Immature natural killer cell (primary cell): ENCODE measurements at regions not wholly inside any gene's neighbourhood (a gene's known extent, or its start where the extent isn't known, plus 50 kb on each side); places are given as distances from the start of the nearest gene placed in this dataset.

Experiments
- DNase-seq, 3 donors: peaks; one replicate each; pipeline ENCODE4 v3.0.0; 2022; ENCODE audit warnings: mixed read lengths in 1 of 3
- H3K27ac Mint-ChIP-seq, 6 donors: one replicate each; pipeline ENCODE4 v1.8.0; 2020; ENCODE audit warnings: mixed read lengths in 6 of 6, mild to moderate bottlenecking in 5 of 6, inconsistent platforms in 4 of 6, moderate library complexity in 3 of 6
- H3K27me3 Mint-ChIP-seq, 3 donors: one replicate each; pipeline ENCODE4 v1.8.0; 2020 to 2021; ENCODE audit warnings: low read depth in 3 of 3, mild to moderate bottlenecking in 3 of 3, mixed read lengths in 3 of 3, moderate library complexity in 3 of 3, inconsistent platforms in 1 of 3
- H3K36me3 Mint-ChIP-seq, 3 donors: one replicate each; pipeline ENCODE4 v1.8.0; 2020; ENCODE audit warnings: mixed read lengths in 3 of 3, inconsistent platforms in 2 of 3, mild to moderate bottlenecking in 2 of 3
- H3K4me1 Mint-ChIP-seq, 2 donors: one replicate each; pipeline ENCODE4 v1.8.0; 2020; ENCODE audit warnings: inconsistent platforms in 2 of 2, mild to moderate bottlenecking in 2 of 2, mixed read lengths in 2 of 2, moderate library complexity in 1 of 2
- H3K4me3 Mint-ChIP-seq, 5 donors: one replicate each; pipeline ENCODE4 v1.8.0; 2020; ENCODE audit warnings: mild to moderate bottlenecking in 5 of 5, mixed read lengths in 5 of 5, inconsistent platforms in 3 of 5, moderate library complexity in 3 of 5
- H3K9me3 Mint-ChIP-seq, 6 donors: one replicate each; pipeline ENCODE4 v1.8.0; 2020; ENCODE audit warnings: mild to moderate bottlenecking in 6 of 6, mixed read lengths in 6 of 6, inconsistent platforms in 4 of 6, moderate library complexity in 3 of 6

DNA sequence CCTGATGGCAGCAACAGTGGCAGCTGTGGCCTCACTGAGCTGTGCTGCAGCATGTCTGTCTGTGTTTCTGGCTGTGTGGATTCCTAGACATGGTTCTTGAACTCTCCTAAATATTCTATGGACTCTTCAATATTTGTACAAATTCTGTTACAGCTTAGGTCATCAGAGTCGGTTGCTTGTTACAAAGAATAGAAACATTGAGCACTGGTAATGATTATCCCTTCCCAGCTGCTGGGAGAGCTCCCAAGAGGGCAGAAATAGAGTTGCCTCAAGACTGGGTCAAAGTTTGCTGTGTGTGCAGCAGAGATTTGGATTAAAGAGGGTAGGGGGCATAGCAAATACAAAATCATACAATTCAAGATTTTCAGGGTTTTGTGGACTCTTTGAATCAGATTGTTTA, 337.1 kb upstream of the AKR1E2 start:
- no peak for DNase-seq
- H3K27me3 Mint-ChIP-seq = peaks cover 0 to 12% (median 0%) of the 10 kb centered on the region in 3 donors
- H3K4me3 Mint-ChIP-seq = no peak overlapping the region
- H3K27ac Mint-ChIP-seq = no peak overlapping the region
- H3K9me3 Mint-ChIP-seq = no peaks in the 10 kb centered on the region
- H3K36me3 Mint-ChIP-seq = no peaks in the 10 kb centered on the region
- no peaks in the 10 kb centered on the region for H3K4me1 Mint-ChIP-seq

GRCh38 chr10:4485636-4486035, 340.4 kb upstream of the AKR1E2 start:
- Mint-ChIP-seq H3K4me3 (no peak overlapping the region), H3K36me3 (peaks cover 0 to 3% (median 0%) of the 10 kb centered on the region in 3 donors), H3K27ac (no peak overlapping the region), H3K4me1 (no peaks in the 10 kb centered on the region), H3K9me3 (no peaks in the 10 kb centered on the region), H3K27me3 (peaks cover 0 to 8% (median 0%) of the 10 kb centered on the region in 3 donors)
- no peak for DNase-seq

- Mint-ChIP-seq H3K27ac (no peak overlapping the region), H3K9me3 (no peaks in the 10 kb centered on the region), H3K4me3 (no peak overlapping the region), H3K36me3 (peaks cover 0 to 3% (median 0%) of the 10 kb centered on the region in 3 donors), H3K4me1 (no peaks in the 10 kb centered on the region), H3K27me3 (peaks cover 0 to 9% (median 0%) of the 10 kb centered on the region in 3 donors)
- DNase-seq = no peak
Measured at GRCh38 chr10:4483811-4484210, 342.2 kb upstream of the AKR1E2 start.

DNA sequence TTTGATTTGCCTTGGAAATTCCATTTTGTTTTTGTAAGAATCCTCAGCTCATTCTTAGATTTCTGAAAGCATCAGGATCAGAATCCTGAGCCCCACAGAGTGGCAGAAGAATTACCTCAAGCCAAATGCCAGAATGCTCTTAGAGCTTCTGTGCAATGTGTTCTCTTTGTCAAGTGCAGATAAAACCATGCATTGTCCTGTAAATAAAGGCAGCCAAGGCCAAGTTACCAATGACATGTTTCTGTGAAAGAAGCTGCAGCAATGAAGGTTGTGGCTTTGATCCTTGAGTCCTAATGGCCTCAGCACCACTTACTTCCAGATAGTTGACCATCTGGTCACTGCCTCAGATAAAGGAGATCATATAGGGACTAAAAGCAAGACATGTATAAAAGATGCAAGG, 343.3 kb upstream of the AKR1E2 start:
- DNase-seq = no peak
- H3K4me3 Mint-ChIP-seq = no peak overlapping the region
- H3K27me3 Mint-ChIP-seq = peaks cover 0 to 9% (median 0%) of the 10 kb centered on the region in 3 donors
- H3K9me3 Mint-ChIP-seq = no peaks in the 10 kb centered on the region
- peaks cover 0 to 3% (median 0%) of the 10 kb centered on the region in 3 donors for H3K36me3 Mint-ChIP-seq
- no peak overlapping the region for H3K27ac Mint-ChIP-seq
- peaks cover 0 to 3% of the 10 kb centered on the region in 2 donors for H3K4me1 Mint-ChIP-seq

- Mint-ChIP-seq H3K36me3 (peaks cover 0 to 3% (median 0%) of the 10 kb centered on the region in 3 donors), H3K27me3 (peaks cover 0 to 9% (median 2%) of the 10 kb centered on the region in 3 donors), H3K27ac (no peak overlapping the region), H3K9me3 (no peaks in the 10 kb centered on the region), H3K4me3 (no peak overlapping the region), H3K4me1 (peaks cover 0 to 4% of the 10 kb centered on the region in 2 donors)
- DNase-seq = no peak
Measured at GRCh38 chr10:4481192-4481591, 344.8 kb upstream of the AKR1E2 start.

DNA sequence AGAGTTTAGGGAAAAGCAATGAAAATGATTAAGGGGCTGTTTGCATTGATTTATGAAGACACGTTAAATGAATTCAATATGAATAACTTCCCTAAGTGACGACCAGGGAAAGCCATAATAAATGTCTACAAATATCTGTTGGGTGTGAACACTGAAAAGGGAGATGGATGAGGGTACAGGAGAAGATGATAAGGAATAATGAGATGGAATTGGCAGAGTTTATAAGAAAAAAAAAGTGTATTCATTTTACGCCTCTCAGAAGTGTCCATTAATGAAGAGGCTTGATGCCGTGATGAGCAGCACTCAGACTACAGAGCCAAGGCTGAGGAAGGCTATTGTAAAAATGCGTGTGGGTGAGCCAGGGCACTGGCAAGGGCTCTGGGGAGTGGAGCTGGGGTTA, 346.7 kb upstream of the AKR1E2 start:
- Mint-ChIP-seq H3K27me3 (peaks cover 0 to 10% (median 2%) of the 10 kb centered on the region in 3 donors), H3K27ac (no peak overlapping the region), H3K4me3 (no peak overlapping the region), H3K36me3 (peaks cover 0 to 3% (median 0%) of the 10 kb centered on the region in 3 donors), H3K4me1 (peaks cover 0 to 4% of the 10 kb centered on the region in 2 donors), H3K9me3 (no peaks in the 10 kb centered on the region)
- no peak for DNase-seq

DNA sequence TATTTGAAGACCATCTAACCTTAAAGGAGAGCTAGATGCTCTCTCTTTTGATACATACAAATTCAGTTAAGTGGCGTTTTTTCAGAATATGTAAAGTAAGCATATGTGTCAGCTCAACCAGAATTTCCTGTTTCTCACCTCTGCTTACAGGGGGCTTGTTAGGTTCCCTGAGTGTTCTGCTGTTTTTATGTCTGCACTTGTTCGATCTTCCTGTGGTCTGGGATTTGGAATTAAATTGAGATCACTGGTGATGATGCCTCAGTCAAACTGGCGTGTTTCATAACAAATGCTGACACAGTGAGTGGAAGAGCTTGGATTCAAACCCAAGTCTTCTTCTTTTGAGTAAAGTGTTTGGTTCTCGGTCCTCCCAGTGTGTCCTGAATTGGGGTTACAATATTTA, 348.3 kb upstream of the AKR1E2 start:
- H3K27ac Mint-ChIP-seq = no peak overlapping the region
- peaks cover 0 to 18% (median 3%) of the 10 kb centered on the region in 3 donors for H3K27me3 Mint-ChIP-seq
- no peak overlapping the region for H3K4me3 Mint-ChIP-seq
- peaks cover 0 to 4% of the 10 kb centered on the region in 2 donors for H3K4me1 Mint-ChIP-seq
- DNase-seq = no peak
- no peaks in the 10 kb centered on the region for H3K9me3 Mint-ChIP-seq
- H3K36me3 Mint-ChIP-seq = no peaks in the 10 kb centered on the region

- Mint-ChIP-seq H3K4me3 (no peak overlapping the region), H3K27ac (no peak overlapping the region), H3K9me3 (no peaks in the 10 kb centered on the region), H3K36me3 (no peaks in the 10 kb centered on the region), H3K27me3 (peaks cover 0 to 21% (median 5%) of the 10 kb centered on the region in 3 donors), H3K4me1 (peaks cover 0 to 4% of the 10 kb centered on the region in 2 donors)
- DNase-seq = no peak
Measured at GRCh38 chr10:4475827-4476490, 350.0 kb upstream of the AKR1E2 start.

- no peak overlapping the region for H3K27ac Mint-ChIP-seq
- peaks cover 0 to 4% of the 10 kb centered on the region in 2 donors for H3K4me1 Mint-ChIP-seq
- peaks cover 2 to 20% (median 8%) of the 10 kb centered on the region in 3 donors for H3K27me3 Mint-ChIP-seq
- H3K9me3 Mint-ChIP-seq = no peaks in the 10 kb centered on the region
- H3K36me3 Mint-ChIP-seq = no peaks in the 10 kb centered on the region
- DNase-seq = no peak
- H3K4me3 Mint-ChIP-seq = no peak overlapping the region
Measured at GRCh38 chr10:4474829-4475228, 351.2 kb upstream of the AKR1E2 start.

GRCh38 chr10:4473977-4474376, 352.0 kb upstream of the AKR1E2 start:
- no peaks in the 10 kb centered on the region for H3K9me3 Mint-ChIP-seq
- peaks cover 2 to 18% (median 8%) of the 10 kb centered on the region in 3 donors for H3K27me3 Mint-ChIP-seq
- H3K4me3 Mint-ChIP-seq = no peak overlapping the region
- no peaks in the 10 kb centered on the region for H3K36me3 Mint-ChIP-seq
- no peak for DNase-seq
- H3K27ac Mint-ChIP-seq = no peak overlapping the region
- peaks cover 0 to 4% of the 10 kb centered on the region in 2 donors for H3K4me1 Mint-ChIP-seq

GRCh38 chr10:4472190-4472904, 353.7 kb upstream of the AKR1E2 start:
- H3K4me1 Mint-ChIP-seq = no peaks in the 10 kb centered on the region
- H3K27ac Mint-ChIP-seq = no peak overlapping the region
- H3K36me3 Mint-ChIP-seq = no peaks in the 10 kb centered on the region
- no peak overlapping the region for H3K4me3 Mint-ChIP-seq
- DNase-seq = no peak
- H3K27me3 Mint-ChIP-seq = peaks cover 3 to 24% (median 10%) of the 10 kb centered on the region in 3 donors
- H3K9me3 Mint-ChIP-seq = peaks cover 0 to 2% (median 0%) of the 10 kb centered on the region in 6 donors

- Mint-ChIP-seq H3K36me3 (no peaks in the 10 kb centered on the region), H3K27me3 (peaks cover 4 to 22% (median 17%) of the 10 kb centered on the region in 3 donors), H3K4me3 (no peak overlapping the region), H3K4me1 (no peaks in the 10 kb centered on the region), H3K9me3 (peaks cover 0 to 4% (median 0%) of the 10 kb centered on the region in 6 donors), H3K27ac (no peak overlapping the region)
- no peak for DNase-seq
Measured at GRCh38 chr10:4470231-4470835, 355.7 kb upstream of the AKR1E2 start.

- Mint-ChIP-seq H3K27me3 (peaks cover 9 to 19% (median 14%) of the 10 kb centered on the region in 3 donors), H3K27ac (no peak overlapping the region), H3K36me3 (no peaks in the 10 kb centered on the region), H3K9me3 (peaks cover 0 to 4% (median 0%) of the 10 kb centered on the region in 6 donors), H3K4me1 (no peaks in the 10 kb centered on the region), H3K4me3 (no peak overlapping the region)
- no peak for DNase-seq
Measured at GRCh38 chr10:4467481-4467880, 358.5 kb upstream of the AKR1E2 start.

GRCh38 chr10:4460267-4460666, 365.7 kb upstream of the AKR1E2 start:
- no peaks in the 10 kb centered on the region for H3K36me3 Mint-ChIP-seq
- H3K9me3 Mint-ChIP-seq = no peaks in the 10 kb centered on the region
- no peak for DNase-seq
- peaks cover 3 to 6% (median 6%) of the 10 kb centered on the region in 3 donors for H3K27me3 Mint-ChIP-seq
- no peaks in the 10 kb centered on the region for H3K4me1 Mint-ChIP-seq
- H3K27ac Mint-ChIP-seq = no peak overlapping the region
- no peak overlapping the region for H3K4me3 Mint-ChIP-seq
